GM12891 (cell line): ENCODE measurements at regions not wholly inside any gene's neighbourhood (a gene's known extent, or its start where the extent isn't known, plus 50 kb on each side); places are given as distances from the start of the nearest gene placed in this dataset.

ENCODE experiments used
- PAX5 ChIP-seq: IDR thresholded peaks from 2 replicates; pipeline ENCODE4 v1.6.1; 2011; ENCODE audit warnings: low read length, moderate library complexity, mild to moderate bottlenecking; ENCODE audit not compliant: insufficient read depth, severe bottlenecking
- POLR2A ChIP-seq: IDR thresholded peaks from 2 replicates; pipeline ENCODE4 v1.6.1; 2011; ENCODE audit warnings: low read depth, low read length, control low read depth
- POLR2AphosphoS5 ChIP-seq: IDR thresholded peaks from 2 replicates; pipeline ENCODE4 v1.6.1; 2011; ENCODE audit warnings: low read depth, low read length, control low read depth
- POU2F2 ChIP-seq: IDR thresholded peaks from 2 replicates; pipeline ENCODE4 v1.6.1; 2011; ENCODE audit warnings: low read depth, mild to moderate bottlenecking, control low read depth, low read length, moderate library complexity
- SPI1 ChIP-seq: IDR thresholded peaks from 2 replicates; pipeline ENCODE4 v1.6.1; 2011; ENCODE audit warnings: low read depth, low read length, control low read depth
- TAF1 ChIP-seq: IDR thresholded peaks from 2 replicates; pipeline ENCODE4 v1.6.1; 2011; ENCODE audit warnings: low read depth, low read length, control low read depth

- TF ChIP-seq TAF1 (no peak), POLR2AphosphoS5 (no peak), POLR2A (no peak), SPI1 (no peak), POU2F2 (no peak), PAX5 (no peak)
Measured at GRCh38 chr4:58602731-58603359, 1492.7 kb upstream of the IGFBP7 start.
